Right atrium auricular region (tissue), 2 donors: ENCODE measurements at regions not wholly inside any gene's neighbourhood (a gene's known extent, or its start where the extent isn't known, plus 50 kb on each side); places are given as distances from the start of the nearest gene placed in this dataset.

Source experiments
- DNase-seq: peaks from one replicate; pipeline ENCODE4 v3.0.0-alpha.2; 2019; ENCODE audit warnings: low spot score
- H3K27ac ChIP-seq, 2 donors: fragments of 200-600 bp; sonication (generic); 1 replicate in 1 of 2; 2 replicates in 1 of 2; pipeline ENCODE4 v1.5.1; 2016 to 2019
- H3K27me3 ChIP-seq, 2 donors: fragments of 200-600 bp; sonication (generic); one replicate each; pipeline versions ENCODE4 v1.5.1 to v1.6.0; 2017 to 2019
- H3K36me3 ChIP-seq: fragments of 200-600 bp; sonication (generic); one replicate; pipeline ENCODE4 v1.5.1; 2016
- H3K4me1 ChIP-seq, 2 donors: fragments of 200-600 bp; sonication (generic); one replicate each; pipeline versions ENCODE4 v1.5.1 to v1.6.0; 2017 to 2019
- H3K4me3 ChIP-seq, 2 donors: fragments of 200-600 bp; sonication (generic); 1 replicate in 1 of 2; 2 replicates in 1 of 2; pipeline ENCODE4 v1.5.1; 2017 to 2019; ENCODE audit warnings: mild to moderate bottlenecking in 1 of 2, moderate library complexity in 1 of 2
- H3K9me3 ChIP-seq, 2 donors: fragments of 200-600 bp; sonication (generic); one replicate each; pipeline ENCODE4 v1.5.1; 2019
- CTCF ChIP-seq, 2 donors: fragments of 200-600 bp; sonication (generic); IDR thresholded peaks; one replicate each; pipeline ENCODE4 v1.5.1; 2019; ENCODE audit warnings: antibody characterized with exemption in 2 of 2

GRCh38 chr6:82085701-82086100 lies 161.8 kb downstream of the IBTK start:
- no peak overlapping the region for H3K27ac ChIP-seq
- no peaks in the 10 kb centered on the region for H3K36me3 ChIP-seq
- H3K9me3 ChIP-seq, result no peaks in the 10 kb centered on the region
- TF ChIP-seq CTCF (IDR thresholded peaks at IDR 0.05), result peak in 1 of 2 donors; percentile 16
- no peaks in the 10 kb centered on the region for H3K27me3 ChIP-seq
- H3K4me1 ChIP-seq, result no peaks in the 10 kb centered on the region
- H3K4me3 ChIP-seq, result no peak overlapping the region
- no peak for DNase-seq

GRCh38 chr6:82084324-82084920 lies 163.1 kb downstream of the IBTK start:
- no peak overlapping the region for H3K4me3 ChIP-seq
- H3K9me3 ChIP-seq, result no peaks in the 10 kb centered on the region
- no peak for TF ChIP-seq CTCF (IDR thresholded peaks at IDR 0.05)
- H3K36me3 ChIP-seq, result no peaks in the 10 kb centered on the region
- no peaks in the 10 kb centered on the region for H3K4me1 ChIP-seq
- no peak overlapping the region for H3K27ac ChIP-seq
- DNase-seq, result no peak
- no peaks in the 10 kb centered on the region for H3K27me3 ChIP-seq

GRCh38 chr6:82083646-82084045 lies 163.9 kb downstream of the IBTK start:
- no peaks in the 10 kb centered on the region for H3K4me1 ChIP-seq
- H3K4me3 ChIP-seq, result no peak overlapping the region
- no peak for DNase-seq
- H3K27ac ChIP-seq, result no peak overlapping the region
- TF ChIP-seq CTCF (IDR thresholded peaks at IDR 0.05), result no peak
- H3K27me3 ChIP-seq, result no peaks in the 10 kb centered on the region
- no peaks in the 10 kb centered on the region for H3K36me3 ChIP-seq
- no peaks in the 10 kb centered on the region for H3K9me3 ChIP-seq

- no peak for TF ChIP-seq CTCF (IDR thresholded peaks at IDR 0.05)
- H3K9me3 ChIP-seq, result no peaks in the 10 kb centered on the region
- H3K36me3 ChIP-seq, result no peaks in the 10 kb centered on the region
- no peaks in the 10 kb centered on the region for H3K4me1 ChIP-seq
- no peak overlapping the region for H3K4me3 ChIP-seq
- no peaks in the 10 kb centered on the region for H3K27me3 ChIP-seq
- no peak overlapping the region for H3K27ac ChIP-seq
- no peak for DNase-seq
These were observed 166.8 kb downstream of the IBTK start for GRCh38 chr6:82080767-82081166.

GRCh38 chr6:82078286-82078908 lies 169.1 kb downstream of the IBTK start:
- no peak for TF ChIP-seq CTCF (IDR thresholded peaks at IDR 0.05)
- Histone ChIP-seq H3K4me3 (no peak overlapping the region), H3K9me3 (no peaks in the 10 kb centered on the region), H3K27ac (no peak overlapping the region), H3K27me3 (no peaks in the 10 kb centered on the region), H3K36me3 (no peaks in the 10 kb centered on the region), H3K4me1 (no peaks in the 10 kb centered on the region)
- DNase-seq, result no peak

GRCh38 chr6:82076916-82077315 lies 170.6 kb downstream of the IBTK start:
- no peak for DNase-seq
- Histone ChIP-seq H3K9me3 (no peaks in the 10 kb centered on the region), H3K27ac (no peak overlapping the region), H3K4me1 (no peaks in the 10 kb centered on the region), H3K27me3 (no peaks in the 10 kb centered on the region), H3K36me3 (no peaks in the 10 kb centered on the region), H3K4me3 (no peak overlapping the region)
- TF ChIP-seq CTCF (IDR thresholded peaks at IDR 0.05), result no peak
